GM12874 (cell line): ENCODE measurements at regions not wholly inside any gene's neighbourhood (a gene's known extent, or its start where the extent isn't known, plus 50 kb on each side); places are given as distances from the start of the nearest gene placed in this dataset.

ENCODE experiments used
- TF ChIP-seq, protein P1 (sequence below): IDR thresholded peaks from 2 replicates; pipeline ENCODE4 v1.5.1; 2011; ENCODE audit warnings: low read depth, mild to moderate bottlenecking, control low read depth, low read length, moderate library complexity; ENCODE audit not compliant: insufficient read depth

- TF ChIP-seq, protein P1, sequence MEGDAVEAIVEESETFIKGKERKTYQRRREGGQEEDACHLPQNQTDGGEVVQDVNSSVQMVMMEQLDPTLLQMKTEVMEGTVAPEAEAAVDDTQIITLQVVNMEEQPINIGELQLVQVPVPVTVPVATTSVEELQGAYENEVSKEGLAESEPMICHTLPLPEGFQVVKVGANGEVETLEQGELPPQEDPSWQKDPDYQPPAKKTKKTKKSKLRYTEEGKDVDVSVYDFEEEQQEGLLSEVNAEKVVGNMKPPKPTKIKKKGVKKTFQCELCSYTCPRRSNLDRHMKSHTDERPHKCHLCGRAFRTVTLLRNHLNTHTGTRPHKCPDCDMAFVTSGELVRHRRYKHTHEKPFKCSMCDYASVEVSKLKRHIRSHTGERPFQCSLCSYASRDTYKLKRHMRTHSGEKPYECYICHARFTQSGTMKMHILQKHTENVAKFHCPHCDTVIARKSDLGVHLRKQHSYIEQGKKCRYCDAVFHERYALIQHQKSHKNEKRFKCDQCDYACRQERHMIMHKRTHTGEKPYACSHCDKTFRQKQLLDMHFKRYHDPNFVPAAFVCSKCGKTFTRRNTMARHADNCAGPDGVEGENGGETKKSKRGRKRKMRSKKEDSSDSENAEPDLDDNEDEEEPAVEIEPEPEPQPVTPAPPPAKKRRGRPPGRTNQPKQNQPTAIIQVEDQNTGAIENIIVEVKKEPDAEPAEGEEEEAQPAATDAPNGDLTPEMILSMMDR = no peak
These were observed 113.4 kb upstream of the PFN2 start for GRCh38 chr3:150084128-150084527.

GRCh38 chr3:150083655-150084042 lies 113.0 kb upstream of the PFN2 start:
- TF ChIP-seq, protein P1 = no peak

GRCh38 chr3:150082898-150083654 lies 112.4 kb upstream of the PFN2 start:
- TF ChIP-seq, protein P1 = no peak

DNA sequence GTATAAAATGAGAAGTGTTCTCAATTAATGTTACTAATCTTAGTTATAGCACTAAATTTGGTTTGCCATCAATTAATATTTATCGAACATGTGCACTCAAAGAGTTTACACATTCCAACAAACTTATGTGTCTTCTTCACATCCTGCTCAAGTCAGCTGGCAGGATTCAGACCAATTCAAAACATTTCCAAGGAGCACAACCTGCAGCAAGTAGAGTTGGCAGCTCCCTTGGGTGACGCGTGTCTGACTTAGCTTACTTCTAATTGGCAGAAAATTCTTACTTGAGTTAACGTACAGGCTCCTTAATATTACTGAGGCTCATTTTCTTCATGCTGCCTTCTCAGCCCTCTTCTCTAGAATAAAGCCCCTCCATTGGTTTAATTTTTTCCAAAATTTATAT lies 110.4 kb upstream of the PFN2 start:
- TF ChIP-seq, protein P1 = no peak

DNA sequence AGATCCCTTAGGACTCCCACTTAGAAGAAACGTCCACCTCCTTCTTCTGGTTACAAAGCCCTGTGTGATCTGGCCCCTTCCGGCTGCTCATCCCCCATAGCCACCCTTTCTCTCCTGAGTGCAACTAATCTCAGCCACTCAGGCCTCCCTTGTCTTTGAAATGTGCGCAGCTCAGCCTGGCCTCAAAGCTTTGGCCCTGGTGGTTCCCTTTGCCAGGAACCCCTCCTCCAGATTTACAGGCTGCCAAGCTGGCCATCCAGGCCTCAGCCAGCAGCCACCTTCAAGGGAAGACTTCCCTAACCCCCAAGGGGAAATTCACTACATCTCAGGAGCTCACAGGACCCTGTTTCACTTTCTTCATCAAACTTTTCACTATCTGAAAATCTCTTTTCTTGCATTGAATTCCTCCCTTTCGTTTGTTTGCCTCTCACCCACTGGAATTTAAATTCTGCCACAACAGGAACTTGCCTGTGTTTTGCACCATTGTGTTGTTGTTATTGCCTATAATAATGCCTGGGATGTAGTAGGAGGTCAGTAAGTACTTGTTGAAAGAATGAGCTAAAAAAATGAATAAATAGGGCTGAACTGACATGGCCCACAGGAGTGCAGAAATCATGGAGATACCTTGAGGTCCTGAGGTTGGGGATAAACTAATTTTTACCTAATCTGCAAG lies 109.5 kb upstream of the PFN2 start:
- TF ChIP-seq, protein P1 = no peak

DNA sequence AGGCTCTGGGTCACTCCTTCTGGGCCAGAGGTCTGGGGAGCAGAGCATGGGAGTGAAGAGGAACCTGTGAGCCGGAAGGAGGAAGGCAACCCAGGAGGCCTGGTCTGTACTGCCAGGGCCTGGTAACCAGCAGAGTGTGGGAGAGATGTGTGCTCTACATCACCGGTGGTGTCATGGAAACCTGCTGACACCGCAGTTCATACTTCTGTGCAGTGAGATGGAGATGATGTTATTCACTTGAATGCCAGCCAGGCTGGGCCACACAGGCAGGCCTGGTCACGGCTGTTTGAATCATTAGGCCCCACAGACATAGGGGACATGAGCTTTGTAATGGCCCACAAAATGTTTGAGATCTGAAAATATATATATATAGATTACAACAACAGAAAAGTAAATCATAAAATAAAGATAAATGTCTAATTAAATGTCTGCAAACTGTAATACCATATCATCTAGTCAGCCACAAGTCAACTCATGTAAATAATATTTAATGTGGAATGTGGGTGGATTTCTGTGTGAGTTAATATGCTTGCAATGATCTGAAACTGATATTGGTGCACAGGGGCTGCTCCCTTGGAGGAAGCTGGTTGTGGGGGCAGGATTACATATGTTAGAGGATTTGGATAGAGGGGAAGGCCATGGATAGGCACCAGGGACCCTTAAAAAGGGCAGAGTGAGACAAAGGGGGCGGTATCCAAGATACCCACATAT lies 108.5 kb upstream of the PFN2 start:
- TF ChIP-seq, protein P1 = no peak

DNA sequence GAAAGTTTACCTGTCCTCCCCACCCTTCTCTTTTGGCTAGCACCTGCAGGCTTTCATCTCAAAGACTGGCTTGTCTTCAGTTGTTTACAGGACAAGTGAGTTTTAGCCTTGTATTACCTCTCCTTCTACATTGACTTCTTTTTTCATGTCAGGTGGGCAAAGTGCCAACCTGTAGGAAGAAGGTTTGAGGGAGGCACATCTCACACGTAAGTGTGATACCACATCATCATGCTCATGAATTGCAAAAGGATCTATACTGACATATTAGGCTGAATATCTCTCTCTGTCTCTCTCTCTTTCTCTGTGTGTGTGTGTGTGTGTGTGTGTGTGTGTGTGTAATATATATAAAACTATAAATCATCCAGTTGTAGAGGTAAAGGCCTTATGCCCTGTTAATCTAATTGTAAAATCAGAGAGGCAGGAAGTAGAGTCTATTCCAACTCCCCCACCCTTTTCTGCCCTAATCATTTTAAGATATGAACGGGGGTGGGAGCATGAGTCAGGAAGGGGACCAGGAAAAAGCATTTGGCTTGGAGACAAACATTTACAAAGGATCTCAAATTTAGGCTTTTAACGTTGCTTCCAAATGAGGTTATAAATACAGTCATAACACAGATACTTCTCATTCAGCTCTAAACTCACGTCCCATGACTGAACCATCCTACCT lies 107.0 kb upstream of the PFN2 start:
- TF ChIP-seq, protein P1 = no peak
